CD4-positive, alpha-beta T cell treated with Interleukin-1 beta for 1 hour (primary cell): ENCODE measurements at regions not wholly inside any gene's neighbourhood (a gene's known extent, or its start where the extent isn't known, plus 50 kb on each side); places are given as distances from the start of the nearest gene placed in this dataset.
"Not testable (repeated sequence)": the region's sequence is repeated elsewhere in the genome, so short reads cannot be mapped to it uniquely, and the experiment has no call there.

Source experiments
- DNase-seq, 2 donors: peaks; one replicate each; pipeline ENCODE4 v3.0.0-alpha.2; 2020 to 2022

- no peak for DNase-seq
These were observed 74.1 kb downstream of the SLC35B3 start for GRCh38 chr6:8361259-8361658.

GRCh38 chr6:8352966-8353340 lies 82.4 kb downstream of the SLC35B3 start:
- no peak for DNase-seq

- no peak for DNase-seq
These were observed 82.9 kb downstream of the SLC35B3 start for GRCh38 chr6:8352335-8352965.

GRCh38 chr6:8343600-8343999 lies 91.7 kb downstream of the SLC35B3 start:
- no peak for DNase-seq

GRCh38 chr6:8342241-8342819 lies 93.0 kb downstream of the SLC35B3 start:
- no peak for DNase-seq

GRCh38 chr6:8337147-8337546 lies 98.2 kb downstream of the SLC35B3 start:
- DNase-seq = no peak

GRCh38 chr6:8336406-8337057 lies 98.8 kb downstream of the SLC35B3 start:
- DNase-seq = no peak

- DNase-seq = no peak
These were observed 99.4 kb downstream of the SLC35B3 start for GRCh38 chr6:8335896-8336295.

- no peak for DNase-seq
These were observed 100.0 kb downstream of the SLC35B3 start for GRCh38 chr6:8335381-8335780.

- no peak for DNase-seq
These were observed 101.2 kb downstream of the SLC35B3 start for GRCh38 chr6:8334113-8334512.

GRCh38 chr6:8329562-8329961 lies 105.8 kb downstream of the SLC35B3 start:
- no peak for DNase-seq

GRCh38 chr6:8325743-8326142 lies 109.6 kb downstream of the SLC35B3 start:
- DNase-seq = no peak

- no peak for DNase-seq
These were observed 112.7 kb downstream of the SLC35B3 start for GRCh38 chr6:8322659-8323058.

- DNase-seq = no peak
These were observed 113.5 kb downstream of the SLC35B3 start for GRCh38 chr6:8321671-8322404.

- DNase-seq = no peak
These were observed 120.2 kb downstream of the SLC35B3 start for GRCh38 chr6:8315154-8315553.

GRCh38 chr6:8301502-8301901 lies 133.8 kb downstream of the SLC35B3 start:
- DNase-seq = no peak

GRCh38 chr6:8299034-8299433 lies 136.3 kb downstream of the SLC35B3 start:
- DNase-seq = no peak

GRCh38 chr6:8282946-8283345 lies 152.4 kb downstream of the SLC35B3 start:
- DNase-seq = not testable (repeated sequence)

GRCh38 chr6:8282380-8282779 lies 153.0 kb downstream of the SLC35B3 start:
- no peak for DNase-seq

- no peak for DNase-seq
These were observed 156.1 kb downstream of the SLC35B3 start for GRCh38 chr6:8279041-8279805.

- no peak for DNase-seq
These were observed 156.8 kb downstream of the SLC35B3 start for GRCh38 chr6:8278562-8278961.

GRCh38 chr6:8277769-8278168 lies 157.6 kb downstream of the SLC35B3 start:
- DNase-seq = no peak

- DNase-seq = no peak
These were observed 159.2 kb downstream of the SLC35B3 start for GRCh38 chr6:8276148-8276547.
